Naive thymus-derived CD4-positive, alpha-beta T cell (primary cell): ENCODE measurements at regions not wholly inside any gene's neighbourhood (a gene's known extent, or its start where the extent isn't known, plus 50 kb on each side); places are given as distances from the start of the nearest gene placed in this dataset.

Experiments
- ATAC-seq: fragments of 150-1000 bp; cut with Tn5 transposase; 2 replicates; pipeline ENCODE4 v1.10.0; 2021; ENCODE audit warnings: mild to moderate bottlenecking, moderate library complexity
- CTCF ChIA-PET: fragments of 350-600 bp; sonication (Branson Sonifier 250); formaldehyde crosslinking; loops from one replicate; lab custom pipeline; 2021; ENCODE audit warnings: antibody characterized with exemption; lab: Charles Lee
- POLR2A ChIA-PET: fragments of 350-600 bp; sonication (Branson Sonifier 250); formaldehyde crosslinking; loops from one replicate; lab custom pipeline; 2021; ENCODE audit warnings: antibody characterized with exemption, inconsistent platforms; lab: Charles Lee
- DNase-seq, 9 donors: peaks; one replicate each; pipeline versions ENCODE4 v3.0.0 to v3.0.0-alpha.2; 2020 to 2022; ENCODE audit warnings: mixed read lengths in 1 of 9
- H3K27ac ChIP-seq: one replicate; pipeline ENCODE4 v1.7.0; 2013; ENCODE audit warnings: mild to moderate bottlenecking, low read depth, low read length, moderate library complexity
- H3K27me3 ChIP-seq, 2 donors: one replicate each; pipeline ENCODE4 v1.7.0; 2013; ENCODE audit warnings: low read length in 2 of 2, mild to moderate bottlenecking in 2 of 2, moderate library complexity in 2 of 2; ENCODE audit not compliant: control insufficient read depth in 2 of 2, insufficient read depth in 2 of 2
- H3K36me3 ChIP-seq, 3 experiments: 1 replicate in 2 of 3; 2 replicates in 1 of 3; pipeline ENCODE4 v1.7.0; 2013; ENCODE audit warnings: low read length in 3 of 3, mild to moderate bottlenecking in 3 of 3, moderate library complexity in 1 of 3; ENCODE audit not compliant: insufficient read depth in 3 of 3, control insufficient read depth in 2 of 3
- H3K4me1 ChIP-seq, 2 donors: one replicate each; pipeline ENCODE4 v1.7.0; 2013; ENCODE audit warnings: low read length in 2 of 2, mild to moderate bottlenecking in 2 of 2, moderate library complexity in 1 of 2; ENCODE audit not compliant: control insufficient read depth in 2 of 2, insufficient read depth in 2 of 2
- H3K4me3 ChIP-seq: 2 replicates; pipeline ENCODE4 v1.7.0; 2013; ENCODE audit warnings: mild to moderate bottlenecking, low read length
- H3K9me3 ChIP-seq, 3 experiments: 1 replicate in 2 of 3; 2 replicates in 1 of 3; pipeline ENCODE4 v1.7.0; 2013; ENCODE audit warnings: low read length in 3 of 3; ENCODE audit not compliant: control insufficient read depth in 2 of 3
- H3K27ac Mint-ChIP-seq, 9 donors: one replicate each; pipeline ENCODE4 v1.8.0; 2020 to 2022; ENCODE audit warnings: mixed read lengths in 9 of 9, mild to moderate bottlenecking in 8 of 9, moderate library complexity in 5 of 9, inconsistent platforms in 2 of 9
- H3K27me3 Mint-ChIP-seq, 5 donors: one replicate each; pipeline ENCODE4 v1.8.0; 2021 to 2022; ENCODE audit warnings: mixed read lengths in 5 of 5, mild to moderate bottlenecking in 1 of 5
- H3K36me3 Mint-ChIP-seq, 5 donors: one replicate each; pipeline ENCODE4 v1.8.0; 2020 to 2022; ENCODE audit warnings: mixed read lengths in 5 of 5, mild to moderate bottlenecking in 3 of 5, inconsistent platforms in 1 of 5
- H3K4me1 Mint-ChIP-seq, 7 donors: one replicate each; pipeline ENCODE4 v1.8.0; 2020 to 2022; ENCODE audit warnings: mixed read lengths in 7 of 7, mild to moderate bottlenecking in 3 of 7, inconsistent platforms in 1 of 7
- H3K4me3 Mint-ChIP-seq, 10 donors: one replicate each; pipeline ENCODE4 v1.8.0; 2020 to 2022; ENCODE audit warnings: mild to moderate bottlenecking in 10 of 10, mixed read lengths in 10 of 10, moderate library complexity in 6 of 10, inconsistent platforms in 2 of 10
- H3K9me3 Mint-ChIP-seq, 11 donors: one replicate each; pipeline ENCODE4 v1.8.0; 2020 to 2022; ENCODE audit warnings: mixed read lengths in 11 of 11, mild to moderate bottlenecking in 4 of 11, inconsistent platforms in 1 of 11, moderate library complexity in 1 of 11
- intact Hi-C, 2 donors: fragments of 100-400 bp; cut with micrococcal nuclease; formaldehyde crosslinking; loops; one replicate each; pipeline ENCODE4 v1.15.1; 2023

DNA sequence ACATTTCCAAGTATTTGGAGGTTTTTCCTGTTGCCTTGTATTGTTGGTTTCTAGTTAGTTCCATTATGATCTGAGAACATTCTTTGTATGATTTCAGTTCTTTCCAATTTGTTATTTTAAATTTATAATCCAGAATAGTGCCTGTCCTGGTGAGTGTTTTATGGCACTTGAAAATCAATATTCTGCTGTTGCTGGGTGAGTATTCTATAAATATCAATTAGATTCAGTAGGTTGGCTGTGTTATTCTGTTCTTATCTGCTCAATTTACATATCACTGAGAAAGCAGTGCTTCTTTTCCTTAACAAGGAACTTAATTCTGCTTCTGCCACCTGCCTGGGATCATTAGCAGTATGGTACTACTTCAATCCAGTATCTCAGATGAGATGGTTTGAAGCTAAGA, 123.5 kb downstream of the SNX19 start:
- Mint-ChIP-seq H3K36me3 (peaks cover 0 to 7% (median 0%) of the 10 kb centered on the region in 5 donors), H3K4me1 (no peaks in the 10 kb centered on the region), H3K27me3 (peaks cover 3 to 48% (median 21%) of the 10 kb centered on the region in 5 donors), H3K27ac (no peak overlapping the region), H3K9me3 (peaks cover 2 to 41% (median 13%) of the 10 kb centered on the region in 11 donors), H3K4me3 (no peak overlapping the region)
- H3K27me3 ChIP-seq, result no peaks in the 10 kb centered on the region
- ChIA-PET CTCF (no interaction called here), POLR2A (no interaction called here)
- H3K9me3 ChIP-seq, result peaks cover 0 to 6% (median 0%) of the 10 kb centered on the region in 3 experiments
- H3K36me3 ChIP-seq, result no peaks in the 10 kb centered on the region
- H3K4me1 ChIP-seq, result no peaks in the 10 kb centered on the region
- no peak overlapping the region for H3K27ac ChIP-seq
- H3K4me3 ChIP-seq, result no peak overlapping the region
- ATAC-seq (no peak), DNase-seq (no peak)
- intact Hi-C loops, result no loop called here

DNA sequence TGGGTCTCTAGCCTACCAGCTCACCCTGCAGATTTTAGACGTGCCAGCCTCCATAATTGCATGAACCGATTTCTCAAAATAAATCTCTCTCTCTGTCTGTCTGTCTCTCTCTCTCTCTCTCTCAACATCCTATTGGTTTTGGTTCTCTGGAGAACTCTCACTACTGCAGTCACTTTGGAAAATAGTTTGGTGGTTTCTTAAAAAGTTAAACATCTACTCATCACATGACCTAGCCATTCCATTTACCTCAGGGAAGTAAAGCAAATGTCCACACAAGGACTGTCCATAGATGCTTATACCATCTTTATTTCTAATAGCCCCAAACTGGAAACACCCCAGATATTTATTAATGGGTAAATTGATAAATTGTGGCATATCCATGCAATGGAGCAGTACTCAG, 119.5 kb downstream of the SNX19 start:
- CTCF ChIA-PET, result no interaction called here
- H3K36me3 ChIP-seq, result no peaks in the 10 kb centered on the region
- H3K36me3 Mint-ChIP-seq, result peaks cover 0 to 3% (median 0%) of the 10 kb centered on the region in 5 donors
- no peaks in the 10 kb centered on the region for H3K27me3 ChIP-seq
- H3K4me3 ChIP-seq, result no peak overlapping the region
- H3K27ac Mint-ChIP-seq, result no peak overlapping the region
- POLR2A ChIA-PET, result no interaction called here
- H3K4me1 ChIP-seq, result no peaks in the 10 kb centered on the region
- H3K4me3 Mint-ChIP-seq, result no peak overlapping the region
- intact Hi-C loops, result no loop called here
- H3K27me3 Mint-ChIP-seq, result peaks cover 3 to 41% (median 18%) of the 10 kb centered on the region in 5 donors
- H3K9me3 Mint-ChIP-seq, result peaks cover 0 to 27% (median 5%) of the 10 kb centered on the region in 11 donors
- ATAC-seq (no peak), DNase-seq (no peak)
- H3K4me1 Mint-ChIP-seq, result no peaks in the 10 kb centered on the region
- H3K27ac ChIP-seq, result no peak overlapping the region
- no peaks in the 10 kb centered on the region for H3K9me3 ChIP-seq

DNA sequence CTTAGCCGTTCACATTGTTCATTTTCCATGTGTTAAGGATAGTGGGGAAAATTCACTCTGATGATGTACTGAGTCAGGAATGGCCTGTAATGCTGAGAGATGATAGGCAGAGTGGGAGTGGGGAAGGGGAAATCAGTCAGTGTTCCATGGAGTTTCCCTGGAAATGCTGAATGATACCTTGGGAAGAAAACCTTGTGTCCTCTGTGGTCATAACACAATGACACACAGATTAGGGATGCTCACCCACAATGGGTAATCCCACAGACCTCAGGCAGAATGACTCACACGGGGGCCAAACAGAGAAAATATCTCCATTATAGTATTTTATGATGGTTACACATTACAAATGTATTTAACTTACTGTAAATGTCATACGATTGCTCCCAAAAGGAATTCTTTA, 118.0 kb downstream of the SNX19 start:
- intact Hi-C loops, result no loop called here
- H3K27me3 ChIP-seq, result no peaks in the 10 kb centered on the region
- H3K9me3 ChIP-seq, result no peaks in the 10 kb centered on the region
- no peak for DNase-seq
- POLR2A ChIA-PET, result no interaction called here
- H3K4me3 Mint-ChIP-seq, result no peak overlapping the region
- H3K36me3 ChIP-seq, result no peaks in the 10 kb centered on the region
- H3K27ac Mint-ChIP-seq, result no peak overlapping the region
- H3K4me1 ChIP-seq, result no peaks in the 10 kb centered on the region
- peaks cover 5 to 26% (median 7%) of the 10 kb centered on the region in 5 donors for H3K27me3 Mint-ChIP-seq
- peaks cover 0 to 19% (median 3%) of the 10 kb centered on the region in 11 donors for H3K9me3 Mint-ChIP-seq
- H3K27ac ChIP-seq, result no peak overlapping the region
- no peak for ATAC-seq
- CTCF ChIA-PET, result no interaction called here
- no peak overlapping the region for H3K4me3 ChIP-seq
- peaks cover 0 to 3% (median 0%) of the 10 kb centered on the region in 5 donors for H3K36me3 Mint-ChIP-seq
- H3K4me1 Mint-ChIP-seq, result no peaks in the 10 kb centered on the region

DNA sequence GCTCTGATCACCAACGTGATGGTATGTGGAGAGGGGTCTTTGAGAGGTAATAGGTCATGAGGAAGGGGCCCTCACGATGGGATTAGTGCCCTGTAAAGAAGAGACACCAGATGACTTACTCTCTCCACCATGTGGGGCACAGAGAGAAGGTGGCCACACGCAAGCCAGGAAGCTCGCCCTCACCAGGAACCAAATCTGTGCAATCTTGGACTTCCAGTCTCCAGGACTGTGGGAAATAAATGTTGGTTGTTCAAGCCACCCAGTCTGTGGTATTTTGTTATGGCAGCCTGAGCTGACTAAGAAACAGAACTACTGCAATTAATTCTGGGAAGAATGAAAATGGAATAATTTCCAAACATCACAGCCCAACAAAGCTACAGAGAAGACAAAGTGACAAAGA, 117.5 kb downstream of the SNX19 start:
- H3K9me3 Mint-ChIP-seq, result peaks cover 0 to 14% (median 3%) of the 10 kb centered on the region in 11 donors
- no peak overlapping the region for H3K4me3 Mint-ChIP-seq
- CTCF ChIA-PET, result no interaction called here
- no peak overlapping the region for H3K27ac ChIP-seq
- H3K4me1 ChIP-seq, result no peaks in the 10 kb centered on the region
- DNase-seq (no peak), ATAC-seq (no peak)
- H3K36me3 Mint-ChIP-seq, result peaks cover 0 to 3% (median 0%) of the 10 kb centered on the region in 5 donors
- no peak overlapping the region for H3K4me3 ChIP-seq
- POLR2A ChIA-PET, result no interaction called here
- intact Hi-C loops, result no loop called here
- no peak overlapping the region for H3K27ac Mint-ChIP-seq
- H3K36me3 ChIP-seq, result no peaks in the 10 kb centered on the region
- no peaks in the 10 kb centered on the region for H3K4me1 Mint-ChIP-seq
- H3K27me3 Mint-ChIP-seq, result peaks cover 1 to 26% (median 5%) of the 10 kb centered on the region in 5 donors
- H3K9me3 ChIP-seq, result no peaks in the 10 kb centered on the region
- H3K27me3 ChIP-seq, result no peaks in the 10 kb centered on the region

DNA sequence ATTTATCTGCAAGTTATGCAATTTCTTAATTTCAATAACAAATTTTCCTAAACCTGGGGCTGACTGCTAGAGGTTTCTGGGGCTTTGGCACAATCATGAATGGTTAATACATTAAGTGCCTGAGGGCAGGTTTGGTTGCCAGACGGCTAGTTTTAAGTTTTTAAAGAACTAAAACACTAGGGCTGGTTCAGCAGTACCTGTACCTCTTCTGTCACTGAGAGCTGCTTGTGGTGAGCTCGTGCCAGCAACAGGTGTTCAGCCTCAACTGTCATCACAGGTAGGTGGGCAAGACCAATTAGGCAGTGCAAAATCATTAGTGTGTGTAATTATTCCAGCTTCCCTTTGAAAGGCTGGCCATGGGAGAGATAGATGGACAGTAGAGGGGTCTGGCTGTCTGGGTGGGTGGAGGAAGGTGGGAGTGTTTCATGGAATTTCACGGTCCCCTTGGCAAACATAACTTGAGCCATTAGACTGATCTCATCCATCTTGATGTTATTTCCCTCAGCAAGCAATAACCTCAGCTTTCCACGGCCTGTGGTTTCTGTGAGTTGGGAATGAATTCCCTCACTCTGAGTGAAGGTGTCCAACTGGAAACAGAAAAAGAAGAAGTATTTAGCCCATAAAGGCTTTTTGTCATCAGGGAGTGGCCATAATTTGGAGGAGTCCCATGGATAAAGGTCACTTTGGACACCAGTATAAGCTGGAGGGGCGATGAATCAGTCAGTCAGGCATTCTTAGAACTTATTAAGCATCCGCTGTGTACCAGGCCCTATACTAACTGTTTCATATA, 114.8 kb downstream of the SNX19 start:
- Histone ChIP-seq H3K27me3 (no peaks in the 10 kb centered on the region), H3K27ac (no peak overlapping the region), H3K36me3 (no peaks in the 10 kb centered on the region), H3K4me3 (no peak overlapping the region), H3K4me1 (no peaks in the 10 kb centered on the region), H3K9me3 (no peaks in the 10 kb centered on the region)
- DNase-seq (no peak), ATAC-seq (no peak)
- Mint-ChIP-seq H3K27ac (no peak overlapping the region), H3K36me3 (peaks cover 0 to 3% (median 0%) of the 10 kb centered on the region in 5 donors), H3K4me3 (no peak overlapping the region), H3K4me1 (no peaks in the 10 kb centered on the region), H3K27me3 (peaks cover 0 to 24% (median 3%) of the 10 kb centered on the region in 5 donors), H3K9me3 (peaks cover 0 to 11% (median 3%) of the 10 kb centered on the region in 11 donors)
- ChIA-PET CTCF (no interaction called here), POLR2A (no interaction called here)
- intact Hi-C loops, result no loop called here

DNA sequence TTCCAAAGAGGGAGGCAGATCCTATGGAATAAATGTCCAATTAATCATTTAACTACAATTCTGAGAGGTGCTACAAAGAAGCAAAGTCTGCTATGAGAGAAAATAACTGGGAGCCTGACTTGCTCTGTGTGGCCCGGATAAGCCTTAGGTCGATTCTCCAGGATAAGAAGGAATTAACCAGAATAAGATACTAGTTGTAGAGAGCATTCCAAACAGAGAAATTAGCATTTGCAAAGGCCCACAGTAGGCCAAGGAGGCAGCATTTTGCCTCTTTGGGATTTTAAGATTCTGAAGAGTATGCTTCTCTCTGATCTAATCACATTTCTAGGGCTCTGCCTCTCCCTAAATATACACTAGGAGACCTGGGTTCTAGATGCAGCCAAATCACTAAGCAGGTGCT, 113.7 kb downstream of the SNX19 start:
- no peak overlapping the region for H3K27ac Mint-ChIP-seq
- no peaks in the 10 kb centered on the region for H3K36me3 ChIP-seq
- H3K36me3 Mint-ChIP-seq, result peaks cover 0 to 3% (median 0%) of the 10 kb centered on the region in 5 donors
- no peak for ATAC-seq
- H3K27ac ChIP-seq, result no peak overlapping the region
- H3K9me3 ChIP-seq, result no peaks in the 10 kb centered on the region
- H3K27me3 ChIP-seq, result no peaks in the 10 kb centered on the region
- intact Hi-C loops, result no loop called here
- H3K27me3 Mint-ChIP-seq, result peaks cover 0 to 23% (median 3%) of the 10 kb centered on the region in 5 donors
- ChIA-PET CTCF (no interaction called here), POLR2A (no interaction called here)
- H3K4me3 Mint-ChIP-seq, result no peak overlapping the region
- H3K4me1 Mint-ChIP-seq, result no peaks in the 10 kb centered on the region
- H3K9me3 Mint-ChIP-seq, result peaks cover 0 to 6% (median 0%) of the 10 kb centered on the region in 11 donors
- no peak overlapping the region for H3K4me3 ChIP-seq
- H3K4me1 ChIP-seq, result no peaks in the 10 kb centered on the region
- no peak for DNase-seq
